Aorta (tissue), 5 donors: ENCODE measurements at regions not wholly inside any gene's neighbourhood (a gene's known extent, or its start where the extent isn't known, plus 50 kb on each side); places are given as distances from the start of the nearest gene placed in this dataset.

Experiments
- ATAC-seq: fragments of 200-7000 bp; cut with Tn5 transposase; one replicate; pipeline ENCODE4 v1.9.1; 2022; ENCODE audit warnings: moderate library complexity; ENCODE audit not compliant: low FRiP score
- DNase-seq, 2 donors: peaks; one replicate each; pipeline ENCODE4 v3.0.0-alpha.2; 2020
- H3K27ac ChIP-seq, 2 donors: one replicate each; pipeline ENCODE4 v1.5.1; 2013; ENCODE audit warnings: low read length in 2 of 2, mild to moderate bottlenecking in 2 of 2, moderate library complexity in 2 of 2, control low read depth in 1 of 2, inconsistent platforms in 1 of 2, low read depth in 1 of 2
- H3K27me3 ChIP-seq, 2 donors: one replicate each; pipeline ENCODE4 v1.6.1; 2013; ENCODE audit warnings: control low read depth in 1 of 2, low read length in 1 of 2, mild to moderate bottlenecking in 1 of 2, moderate library complexity in 1 of 2; ENCODE audit not compliant: insufficient read depth in 2 of 2, control insufficient read depth in 1 of 2
- H3K36me3 ChIP-seq, 2 donors: one replicate each; pipeline ENCODE4 v1.6.1; 2013; ENCODE audit warnings: control low read depth in 1 of 2, low read length in 1 of 2, mild to moderate bottlenecking in 1 of 2; ENCODE audit not compliant: insufficient read depth in 2 of 2, control insufficient read depth in 1 of 2
- H3K4me1 ChIP-seq, 2 donors: one replicate each; pipeline ENCODE4 v1.6.1; 2013; ENCODE audit warnings: low read length in 2 of 2, control low read depth in 1 of 2, mild to moderate bottlenecking in 1 of 2, moderate library complexity in 1 of 2; ENCODE audit not compliant: insufficient read depth in 2 of 2, control insufficient read depth in 1 of 2
- H3K4me3 ChIP-seq, 2 donors: one replicate each; pipeline ENCODE4 v1.5.1; 2013; ENCODE audit warnings: low read length in 2 of 2, control low read depth in 1 of 2, mild to moderate bottlenecking in 1 of 2
- H3K9me3 ChIP-seq: one replicate; pipeline ENCODE4 v1.6.1; 2013; ENCODE audit warnings: mild to moderate bottlenecking, low read length; ENCODE audit not compliant: control insufficient read depth
- WGBS, 2 donors: extraction: QIAGEN DNeasy Blood & Tissue Kit; methylation state at CpG; one replicate each; pipeline ENCODE4 v1.1.7; 2013; 5-methylcytosine and 5-hydroxymethylcytosine counted together
- intact Hi-C, 2 donors: fragments of 100-400 bp; cut with DNase I; formaldehyde crosslinking; loops; one replicate each; pipeline versions ENCODE4 v1.14.2 to v1.15.0; 2022
- donor health status: healthy with polysubstance abuse.
- donor health status: Bipolar disorder and iron deficiency.
- donor health status: DM: no; HTN: no; CAD: no.
- donor health status: DM: no; HTN: no; CAD: no.
- donor health status: DM: yes; HTN: yes; CAD: no.

DNA sequence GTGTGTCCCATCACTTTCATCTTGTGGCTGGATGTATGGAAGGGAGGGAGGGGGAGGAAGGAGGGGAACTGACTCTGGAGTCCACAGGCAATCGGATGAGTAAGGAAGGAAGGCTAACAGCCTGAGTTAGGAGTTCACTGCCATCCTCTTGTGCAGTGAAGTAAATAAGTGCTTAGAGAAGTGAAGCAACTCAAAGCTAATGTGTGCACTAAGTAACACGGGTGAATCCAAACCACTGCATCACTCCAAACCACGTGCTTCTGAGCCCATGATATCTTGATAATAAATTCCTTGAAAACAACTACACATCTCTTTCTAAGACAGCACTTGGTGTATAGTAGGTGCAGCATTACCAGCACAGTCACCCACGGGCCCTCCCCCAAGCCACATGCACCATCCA is 69.6 kb upstream of the OLFM1 start:
- DNase-seq (no peak), ATAC-seq (no peak)
- intact Hi-C loops = no loop called here
- H3K9me3 ChIP-seq = no peaks in the 10 kb centered on the region
- H3K4me3 ChIP-seq = no peak overlapping the region
- H3K36me3 ChIP-seq = no peaks in the 10 kb centered on the region
- no peaks in the 10 kb centered on the region for H3K27me3 ChIP-seq
- 64% methylated on average over 4 of the region's 4 CpGs for WGBS, 2 donors
- H3K4me1 ChIP-seq = no peaks in the 10 kb centered on the region
- H3K27ac ChIP-seq = no peak overlapping the region

DNA sequence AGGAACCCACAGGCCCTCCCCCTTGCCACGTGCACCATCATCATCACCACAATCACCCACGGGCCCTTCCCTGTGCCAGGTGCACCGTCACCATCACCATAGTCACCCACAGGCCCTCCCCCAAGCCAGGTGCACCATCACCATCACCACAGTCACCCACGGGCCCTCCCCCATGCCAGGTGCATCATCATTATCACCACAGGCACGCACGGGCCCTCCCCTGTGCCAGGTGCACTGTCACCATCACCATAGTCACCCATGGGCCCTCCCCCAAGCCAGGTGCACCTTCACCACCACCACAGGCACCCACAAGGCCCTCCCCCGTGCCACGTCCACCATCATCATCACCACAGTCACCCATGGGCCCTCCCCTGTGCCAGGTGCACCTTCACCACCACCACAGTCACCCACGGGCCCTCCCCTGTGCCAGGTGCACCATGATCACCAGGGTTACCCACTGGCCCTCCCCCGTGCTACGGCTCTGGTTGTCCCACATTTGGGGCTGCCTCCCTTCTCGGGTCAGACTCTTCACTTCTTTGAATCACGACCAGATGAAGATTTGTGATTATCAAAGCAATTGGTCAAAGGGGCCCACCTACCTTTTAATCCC is 69.1 kb upstream of the OLFM1 start:
- no peaks in the 10 kb centered on the region for H3K36me3 ChIP-seq
- intact Hi-C loops = no loop called here
- WGBS, 2 donors = 83 to 86% methylated on average over 13 of the region's 13 CpGs
- DNase-seq (peak in 1 of 2 donors; percentile 39), ATAC-seq (no peak)
- H3K4me3 ChIP-seq = no peak overlapping the region
- H3K27me3 ChIP-seq = no peaks in the 10 kb centered on the region
- H3K9me3 ChIP-seq = no peaks in the 10 kb centered on the region
- no peak overlapping the region for H3K27ac ChIP-seq
- H3K4me1 ChIP-seq = no peaks in the 10 kb centered on the region

DNA sequence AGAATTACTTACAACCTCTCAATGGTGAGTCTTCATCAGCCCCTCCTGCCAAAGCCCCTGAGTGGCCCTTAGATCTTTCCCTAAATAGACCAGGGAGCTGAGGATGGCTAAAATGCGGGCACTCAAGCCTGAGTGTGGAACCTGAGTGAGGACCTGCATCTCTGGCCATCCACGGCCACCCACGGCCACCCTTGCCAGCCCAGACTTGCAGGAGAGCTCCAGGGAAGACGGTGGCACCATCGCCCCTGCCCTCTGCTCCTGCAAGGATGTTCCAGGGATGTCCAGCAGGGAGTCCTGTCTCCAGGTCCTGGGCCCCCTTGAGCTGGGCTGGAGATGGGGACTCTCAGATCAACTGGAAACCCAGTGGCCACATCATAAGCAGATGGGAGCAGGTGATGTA is 68.2 kb upstream of the OLFM1 start:
- Histone ChIP-seq H3K36me3 (no peaks in the 10 kb centered on the region), H3K4me1 (no peaks in the 10 kb centered on the region), H3K27me3 (no peaks in the 10 kb centered on the region), H3K9me3 (no peaks in the 10 kb centered on the region), H3K27ac (no peak overlapping the region), H3K4me3 (no peak overlapping the region)
- DNase-seq (peak in 1 of 2 donors; percentile 67), ATAC-seq (no peak)
- 83% methylated on average over 5 of the region's 5 CpGs for WGBS, 2 donors
- intact Hi-C loops = no loop called here

DNA sequence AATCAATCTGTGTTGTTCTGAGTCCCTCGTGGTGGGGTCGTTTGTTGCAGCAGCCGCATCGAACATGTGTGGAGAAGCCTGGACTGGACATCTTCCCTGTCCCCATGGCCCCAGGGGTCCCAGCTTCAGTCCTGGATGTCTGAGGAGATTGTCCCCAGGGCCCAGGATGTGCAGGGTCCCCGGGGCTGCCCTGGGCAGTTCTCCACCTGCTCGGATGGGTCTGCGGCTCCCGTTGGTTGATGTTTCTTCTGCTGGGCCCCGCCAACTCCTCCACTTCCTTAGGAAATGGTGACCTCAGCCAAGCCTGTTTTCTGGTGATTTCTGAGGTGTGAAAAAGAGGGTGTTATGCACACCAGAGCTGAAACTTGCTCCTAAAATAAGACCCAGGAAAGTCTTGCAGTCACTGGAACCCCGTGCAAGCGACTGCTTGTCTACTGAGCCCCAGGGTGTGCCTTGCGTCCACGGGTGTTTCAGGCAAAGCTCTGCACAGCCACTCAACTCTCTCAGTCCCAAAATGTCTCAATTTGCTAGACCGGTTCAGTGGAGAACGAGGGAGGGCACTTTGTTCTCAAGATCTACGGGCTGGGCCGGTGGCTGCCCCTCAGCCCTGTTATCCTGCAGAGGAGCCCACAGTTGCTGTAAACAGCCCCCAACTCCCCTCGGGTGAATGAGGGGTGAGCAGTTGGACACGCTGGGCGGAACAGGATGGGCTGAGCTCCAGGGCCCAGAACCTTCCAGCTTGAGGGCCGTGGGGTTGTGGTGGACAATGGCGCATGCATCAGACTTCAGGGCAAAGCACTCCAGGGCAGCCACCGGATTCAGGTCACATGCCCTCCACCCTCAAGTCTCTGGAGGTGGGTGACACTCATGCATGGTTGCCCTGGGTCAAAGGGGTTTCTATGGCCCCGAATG is 66.7 kb upstream of the OLFM1 start:
- H3K27ac ChIP-seq = no peak overlapping the region
- ATAC-seq = no peak
- H3K9me3 ChIP-seq = no peaks in the 10 kb centered on the region
- peak in 1 of 2 donors; percentile 53 for DNase-seq
- no peaks in the 10 kb centered on the region for H3K4me1 ChIP-seq
- no peaks in the 10 kb centered on the region for H3K36me3 ChIP-seq
- intact Hi-C loops = no loop called here
- H3K4me3 ChIP-seq = no peak overlapping the region
- H3K27me3 ChIP-seq = no peaks in the 10 kb centered on the region
- 75 to 78% methylated on average over 24 of the region's 24 CpGs for WGBS, 2 donors

DNA sequence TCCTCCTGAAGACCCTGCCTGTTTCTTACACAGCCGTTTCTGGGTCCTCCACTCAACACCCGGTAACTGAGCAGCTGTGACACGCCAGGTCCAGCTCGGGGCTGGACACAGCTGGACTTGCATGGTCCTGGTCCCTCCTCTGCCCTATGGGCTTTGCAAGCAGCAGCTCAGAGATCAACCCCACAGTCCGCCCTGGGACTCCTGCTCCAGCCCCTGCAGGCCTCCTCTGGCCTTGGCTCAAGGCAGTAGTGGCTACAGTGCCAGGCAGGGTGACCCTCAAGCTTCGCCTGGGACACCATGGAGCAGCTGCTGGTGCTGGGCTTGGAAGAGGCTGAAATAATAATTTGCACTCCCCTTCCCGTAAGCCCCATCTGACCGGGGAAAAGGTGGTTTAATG is 66.1 kb upstream of the OLFM1 start:
- 74 to 80% methylated on average over 8 of the region's 8 CpGs for WGBS, 2 donors
- ATAC-seq = no peak
- intact Hi-C loops = no loop called here

DNA sequence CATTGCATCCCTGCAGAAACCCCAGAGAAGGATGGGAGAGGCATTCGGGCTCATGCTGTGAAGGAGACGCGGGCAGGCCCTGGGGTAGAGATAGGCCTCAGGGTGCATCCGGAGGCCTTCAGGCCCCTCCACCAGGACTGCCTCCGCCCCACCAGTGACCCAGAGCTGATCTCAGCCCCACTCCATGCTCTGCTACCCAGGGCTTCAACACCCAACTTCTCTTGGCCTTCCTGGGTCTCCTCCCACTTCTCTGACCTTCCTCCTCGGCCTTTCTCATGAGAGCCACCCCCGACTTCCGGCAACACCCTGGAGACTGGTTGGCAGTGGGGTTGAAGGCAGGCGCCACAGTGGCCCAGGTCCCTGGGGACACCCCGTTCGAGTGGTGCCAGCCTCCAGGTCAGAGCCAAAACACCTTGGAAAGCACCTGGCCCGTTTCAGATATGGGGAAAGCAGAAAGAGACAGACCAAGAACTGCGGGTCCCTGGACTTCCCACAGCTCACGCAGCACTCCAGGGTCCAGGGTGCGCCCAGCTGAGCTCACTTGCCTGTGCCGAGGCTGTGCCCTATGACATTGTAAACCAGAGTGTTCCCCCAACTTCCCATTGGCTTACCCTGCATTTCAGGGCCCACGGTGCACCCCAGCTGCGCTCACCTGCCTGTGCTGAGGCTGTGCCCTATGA is 65.1 kb upstream of the OLFM1 start:
- intact Hi-C loops = no loop called here

More for the DNA sequence above, 66.1 kb upstream of the OLFM1 start:
- DNase-seq = peak in 1 of 2 donors; percentile 41
- Histone ChIP-seq H3K4me3 (no peak overlapping the region), H3K27me3 (no peaks in the 10 kb centered on the region), H3K27ac (no peak overlapping the region), H3K36me3 (no peaks in the 10 kb centered on the region), H3K4me1 (no peaks in the 10 kb centered on the region), H3K9me3 (no peaks in the 10 kb centered on the region)

DNA sequence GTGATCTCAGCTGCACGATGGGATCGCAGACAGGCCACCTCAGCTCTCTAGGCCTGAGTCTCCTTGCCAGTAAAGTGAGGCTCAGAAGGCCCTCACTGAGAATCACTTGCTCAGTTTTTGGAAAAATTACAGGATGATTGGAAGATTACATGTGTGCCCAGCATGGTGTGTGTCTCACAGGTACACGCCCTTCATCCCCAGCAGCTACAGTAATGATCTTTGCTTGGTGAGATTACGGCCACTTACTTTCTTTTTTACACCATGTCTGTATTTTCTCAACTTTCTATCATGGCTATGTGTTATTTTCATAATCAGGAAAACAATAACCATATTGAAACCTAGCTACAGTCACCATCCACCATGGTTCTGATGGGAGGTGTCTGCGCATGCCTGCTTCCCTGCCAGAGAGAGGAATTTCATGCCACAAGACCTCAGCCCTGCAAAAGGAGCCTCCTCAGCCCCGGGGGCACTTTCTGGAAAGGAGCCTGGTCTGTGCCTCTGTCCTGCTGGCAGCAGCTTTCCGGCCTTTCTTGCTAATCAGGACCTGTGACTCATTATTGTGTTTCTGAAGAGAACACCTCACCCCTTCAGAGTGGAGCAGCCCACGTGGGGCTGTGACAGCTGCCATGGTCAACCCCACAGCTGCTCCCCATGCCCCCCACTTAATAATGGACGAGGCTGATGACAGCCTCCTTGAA is 64.2 kb upstream of the OLFM1 start:
- peaks cover 1% of the 10 kb centered on the region for H3K9me3 ChIP-seq
- no peaks in the 10 kb centered on the region for H3K4me1 ChIP-seq
- peak in 1 of 2 donors; percentile 46 for DNase-seq
- 42% methylated on average over 9 of the region's 9 CpGs for WGBS, 2 donors
- no peak for ATAC-seq
- no peak overlapping the region for H3K4me3 ChIP-seq
- H3K27ac ChIP-seq = no peak overlapping the region
- H3K36me3 ChIP-seq = no peaks in the 10 kb centered on the region
- H3K27me3 ChIP-seq = no peaks in the 10 kb centered on the region
- intact Hi-C loops = no loop called here

More for the DNA sequence above, 65.1 kb upstream of the OLFM1 start:
- peak in 1 of 2 donors; percentile 52 for DNase-seq
- no peak overlapping the region for H3K27ac ChIP-seq
- no peak overlapping the region for H3K4me3 ChIP-seq
- no peaks in the 10 kb centered on the region for H3K27me3 ChIP-seq
- no peaks in the 10 kb centered on the region for H3K4me1 ChIP-seq
- no peaks in the 10 kb centered on the region for H3K36me3 ChIP-seq
- H3K9me3 ChIP-seq = peaks cover 1% of the 10 kb centered on the region
- WGBS, 2 donors = 84 to 86% methylated on average over 18 of the region's 18 CpGs
- ATAC-seq = no peak

DNA sequence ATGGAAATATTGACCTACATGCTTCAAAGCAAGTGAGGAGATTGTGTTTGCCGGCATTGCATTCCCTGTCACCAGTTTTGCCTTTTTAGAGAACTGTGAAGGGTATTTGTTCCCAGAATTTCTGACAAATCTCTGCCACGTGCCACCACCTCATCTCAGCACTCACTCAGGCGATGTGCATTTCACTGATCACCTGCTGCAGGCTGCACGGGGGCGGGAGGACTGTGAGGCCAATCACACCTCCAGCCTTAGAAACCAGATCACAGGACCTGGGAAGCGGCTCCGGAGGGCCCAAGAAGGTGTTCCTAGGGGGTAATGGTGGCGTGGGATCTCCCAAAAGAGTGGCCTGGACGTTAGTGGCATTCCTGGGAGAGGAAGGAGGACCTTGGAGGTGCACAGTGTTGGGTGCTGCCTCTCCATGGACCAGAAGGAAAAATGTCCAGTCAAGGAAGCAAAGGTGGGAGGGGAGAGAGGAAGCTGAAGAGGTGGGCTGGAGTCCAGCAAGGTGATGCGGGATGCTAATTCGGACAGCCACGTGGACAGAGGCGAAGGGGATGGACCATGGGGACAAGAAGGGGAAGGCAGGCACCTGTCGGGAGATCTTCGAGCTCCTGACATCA is 63.6 kb upstream of the OLFM1 start:
- no peak for ATAC-seq
- Histone ChIP-seq H3K36me3 (no peaks in the 10 kb centered on the region), H3K9me3 (peaks cover 1% of the 10 kb centered on the region), H3K4me3 (no peak overlapping the region), H3K27ac (no peak overlapping the region), H3K27me3 (no peaks in the 10 kb centered on the region), H3K4me1 (no peaks in the 10 kb centered on the region)
- peak in 1 of 2 donors; percentile 43 for DNase-seq
- WGBS, 2 donors = 66 to 68% methylated on average over 15 of the region's 15 CpGs
- intact Hi-C loops = no loop called here
